RKO (cell line): ENCODE measurements at regions not wholly inside any gene's neighbourhood (a gene's known extent, or its start where the extent isn't known, plus 50 kb on each side); places are given as distances from the start of the nearest gene placed in this dataset.
"Not testable (repeated sequence)": the region's sequence is repeated elsewhere in the genome, so short reads cannot be mapped to it uniquely, and the experiment has no call there.

ENCODE experiments used
- DNase-seq: peaks from one replicate; pipeline ENCODE4 v3.0.0-alpha.2; 2016; ENCODE audit warnings: low spot score

- not testable (repeated sequence) for DNase-seq
Measured at GRCh38 chr6:14569874-14570273, 452.3 kb downstream of the CD83 start.

- DNase-seq = no peak
Measured at GRCh38 chr6:14571001-14571400, 453.4 kb downstream of the CD83 start.

DNA sequence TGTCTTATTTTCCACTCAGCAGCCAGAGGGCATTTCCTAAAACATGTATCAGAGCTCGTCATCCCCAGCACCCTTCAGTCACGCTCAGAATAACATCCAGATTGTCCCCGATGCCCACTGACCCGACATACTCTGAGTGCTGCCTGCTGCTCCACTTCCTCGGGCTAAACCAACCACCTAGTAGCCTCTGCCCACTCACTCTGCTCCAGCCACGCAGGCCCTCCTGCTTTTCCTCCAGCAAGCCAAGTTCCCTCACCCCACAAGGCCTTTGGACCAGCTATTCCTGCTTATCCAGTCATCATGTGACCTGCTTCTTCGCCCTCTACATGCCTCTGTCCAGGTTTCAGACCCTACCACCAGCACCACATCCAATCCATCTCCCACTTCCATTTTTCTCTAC lies 454.2 kb downstream of the CD83 start:
- no peak for DNase-seq

DNA sequence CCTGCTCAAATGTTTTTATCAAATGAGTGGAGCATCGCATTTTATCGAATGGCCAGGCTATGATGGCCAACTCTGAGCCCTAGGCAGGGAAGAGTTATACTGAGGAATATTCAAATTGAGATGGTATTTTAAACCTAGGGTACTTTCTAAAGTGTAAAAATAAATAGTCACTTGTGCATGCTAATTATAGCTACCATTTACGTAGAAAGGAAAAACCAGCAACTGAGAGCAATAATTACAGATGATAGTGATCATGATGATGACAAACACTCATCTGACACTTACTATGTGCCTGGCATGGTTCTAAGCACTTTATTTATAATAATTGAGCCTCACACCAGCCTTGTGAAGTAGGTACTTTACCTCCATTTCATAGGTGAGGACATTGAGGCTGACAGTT lies 455.7 kb downstream of the CD83 start:
- no peak for DNase-seq

DNA sequence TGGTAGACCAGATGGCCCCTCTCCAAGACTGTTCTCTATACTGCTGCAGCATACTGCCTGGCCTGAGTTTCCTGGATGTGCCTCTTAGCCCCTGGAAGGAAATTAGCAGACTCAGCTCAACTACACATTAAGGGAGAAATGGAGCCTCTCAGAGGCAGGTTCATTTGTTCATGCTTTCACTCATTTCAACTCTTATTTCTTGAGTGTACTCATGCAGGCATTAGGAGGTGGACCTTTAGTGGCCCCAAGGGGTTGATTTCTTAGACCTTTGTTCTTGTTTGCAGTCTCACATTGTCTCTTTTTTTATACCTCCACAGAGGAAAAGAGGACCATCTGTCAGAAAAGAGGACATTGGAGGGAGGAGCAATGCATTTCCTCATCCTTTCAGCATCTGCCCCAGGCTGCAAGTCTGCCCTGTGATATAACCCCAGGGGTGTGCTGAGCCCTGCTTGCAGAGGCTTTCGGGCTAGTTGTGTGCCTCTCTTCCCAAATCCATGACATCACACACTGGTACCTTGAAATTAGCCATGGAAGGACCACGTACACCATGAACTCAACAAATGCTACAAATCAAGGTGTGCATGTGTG lies 456.2 kb downstream of the CD83 start:
- DNase-seq = no peak

DNA sequence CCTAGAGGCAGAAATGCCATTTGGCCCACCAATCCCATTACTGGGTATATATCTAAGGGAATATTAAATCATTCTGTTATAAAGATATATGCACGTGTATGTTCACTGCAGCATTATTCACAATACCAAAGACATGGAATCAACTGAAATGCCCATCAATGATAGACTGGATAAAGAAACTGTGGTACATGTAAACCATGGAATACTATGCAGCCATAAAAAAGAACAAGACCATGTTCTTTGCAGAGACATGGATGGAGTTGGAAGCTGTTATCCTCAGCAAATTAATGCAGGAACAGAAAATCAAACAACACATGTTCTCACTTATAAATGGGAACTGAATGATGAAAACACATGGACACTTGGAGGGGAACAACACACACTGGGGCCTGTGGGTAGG lies 458.4 kb downstream of the CD83 start:
- no peak for DNase-seq

DNA sequence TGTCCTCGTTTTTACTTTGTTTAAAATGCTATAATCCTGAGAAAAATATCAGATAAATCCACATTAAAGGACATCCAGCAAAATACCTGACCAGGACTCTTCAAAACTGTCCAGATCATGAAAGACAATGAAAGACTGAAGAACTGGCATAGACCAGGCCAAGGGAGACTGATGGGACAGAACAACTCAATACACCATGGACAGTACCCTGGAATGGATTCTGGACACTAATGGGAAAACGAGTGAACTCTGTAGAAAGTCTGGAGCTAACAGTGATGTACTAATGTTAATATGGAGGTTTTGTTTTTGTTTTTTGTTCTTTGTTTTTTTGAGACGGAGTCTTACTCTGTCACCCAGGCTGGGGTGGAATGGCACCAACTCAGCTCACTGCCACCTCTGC lies 461.4 kb downstream of the CD83 start:
- no peak for DNase-seq

- DNase-seq = no peak
Measured at GRCh38 chr6:14582749-14583148, 465.2 kb downstream of the CD83 start.

GRCh38 chr6:14583826-14584225 lies 466.3 kb downstream of the CD83 start:
- no peak for DNase-seq

DNA sequence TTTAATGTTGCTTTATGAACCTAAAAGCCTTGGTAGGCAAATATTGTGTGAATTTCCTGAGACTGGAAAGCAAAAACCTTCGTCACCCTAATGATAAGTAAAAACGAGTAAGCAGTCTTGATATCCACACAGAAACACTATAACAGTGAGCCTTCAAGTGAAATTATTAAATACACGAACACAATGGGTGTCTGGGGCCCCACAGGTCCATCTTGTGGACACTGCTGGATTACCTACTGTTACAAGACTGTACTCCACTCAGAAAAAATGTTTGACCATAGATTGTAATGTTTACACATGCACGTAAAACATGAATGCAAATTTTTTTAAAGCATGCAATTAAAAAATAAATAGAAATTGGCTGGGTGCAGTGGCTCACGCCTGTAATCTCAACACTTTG lies 466.9 kb downstream of the CD83 start:
- no peak for DNase-seq

- no peak for DNase-seq
Measured at GRCh38 chr6:14585689-14586088, 468.1 kb downstream of the CD83 start.

DNA sequence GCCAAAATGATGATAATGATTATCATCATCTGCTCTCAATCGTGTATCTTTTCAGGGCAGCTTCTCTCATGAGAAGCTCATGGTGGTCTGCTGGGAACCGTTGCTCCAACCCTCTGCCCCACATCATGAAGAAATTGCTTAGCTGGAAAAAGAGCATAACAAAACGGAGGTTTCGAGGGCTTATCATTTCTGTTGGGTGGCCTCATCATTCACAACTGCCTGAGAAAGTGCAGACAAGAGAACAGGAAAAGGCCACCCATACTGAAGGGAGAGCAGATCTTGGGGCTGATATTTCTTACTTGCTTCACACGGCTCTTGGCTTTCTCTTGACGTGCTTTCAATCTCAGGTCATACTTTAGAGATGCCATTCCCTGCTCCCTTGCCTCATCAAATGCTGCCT lies 471.6 kb downstream of the CD83 start:
- DNase-seq = no peak

DNA sequence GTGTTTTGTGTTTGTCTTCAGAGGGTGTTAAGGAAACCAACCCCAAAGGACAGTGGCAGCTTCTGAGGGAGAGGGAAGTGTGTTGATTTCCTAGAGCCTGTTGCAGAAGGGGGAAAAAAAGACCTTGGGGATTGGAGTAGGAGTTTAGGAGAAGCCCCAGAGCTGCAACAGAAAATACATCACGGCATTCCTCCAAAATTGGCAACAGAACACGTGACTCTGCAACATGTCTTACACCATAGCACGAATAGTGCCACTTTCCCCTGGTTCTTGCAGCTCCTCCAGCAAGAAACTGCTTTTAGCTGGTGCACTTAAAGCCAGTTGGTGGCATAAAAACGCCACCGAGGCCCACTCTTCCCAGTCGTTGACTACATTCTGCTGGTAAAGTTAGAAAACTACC lies 473.0 kb downstream of the CD83 start:
- no peak for DNase-seq

- DNase-seq = no peak
Measured at GRCh38 chr6:14591998-14592397, 474.4 kb downstream of the CD83 start.

- no peak for DNase-seq
Measured at GRCh38 chr6:14593286-14593685, 475.7 kb downstream of the CD83 start.

DNA sequence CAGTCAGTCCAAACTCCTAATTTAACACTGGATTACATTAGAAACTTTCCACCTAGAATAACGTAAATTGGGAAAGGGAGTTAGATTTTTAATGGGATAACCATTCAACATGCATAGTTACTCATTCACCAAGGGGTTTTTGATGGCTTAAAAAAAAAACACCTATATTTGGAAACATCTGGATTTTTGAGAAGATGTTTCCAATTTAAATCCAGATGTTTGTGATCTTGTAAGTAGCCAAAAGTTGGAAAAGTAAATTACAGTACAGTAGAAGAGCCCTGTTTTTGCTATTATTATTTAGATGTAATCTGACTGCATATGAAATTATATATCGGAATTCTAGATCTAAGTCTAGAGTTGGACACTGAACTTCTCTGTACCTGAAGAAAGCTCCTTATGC lies 478.2 kb downstream of the CD83 start:
- no peak for DNase-seq

DNA sequence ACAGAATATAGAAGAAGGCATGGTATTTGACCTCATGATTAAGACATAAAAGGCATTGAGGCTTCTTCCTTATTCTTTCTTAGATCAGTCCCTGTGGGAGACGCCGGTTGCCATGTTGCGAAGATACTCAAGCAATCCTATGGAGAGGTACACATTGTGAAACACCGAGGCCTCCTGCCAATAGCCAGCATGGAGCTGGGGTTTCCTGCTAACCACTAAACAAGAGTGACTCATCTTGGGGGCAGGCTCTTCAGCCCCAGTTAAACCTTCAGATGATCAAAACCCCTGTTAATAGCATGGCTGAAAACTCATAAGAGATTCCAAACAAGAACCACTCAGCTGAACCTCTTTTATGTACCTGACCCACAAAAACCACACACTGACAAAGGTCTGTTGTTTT lies 478.8 kb downstream of the CD83 start:
- DNase-seq = peak; percentile 4

DNA sequence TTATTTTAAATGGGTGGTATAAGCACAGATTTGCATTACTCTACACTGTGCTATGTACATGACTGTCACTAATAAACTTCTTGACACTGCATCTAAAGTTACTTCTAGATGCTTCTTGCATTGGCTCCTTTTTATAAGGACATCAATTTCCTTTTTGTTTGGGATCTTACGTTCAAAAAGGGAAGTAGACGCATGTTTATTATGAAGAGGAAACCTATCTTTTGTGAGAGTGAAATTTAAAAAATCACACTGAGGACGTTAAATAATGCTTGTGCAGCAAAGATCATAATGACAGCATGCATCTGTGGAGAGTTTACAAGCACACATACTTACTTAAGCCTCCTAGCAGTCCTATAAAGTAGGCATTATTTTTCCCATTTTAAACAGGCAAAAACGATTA lies 479.5 kb downstream of the CD83 start:
- no peak for DNase-seq

- DNase-seq = no peak
Measured at GRCh38 chr6:14598017-14598864, 480.7 kb downstream of the CD83 start.

GRCh38 chr6:14600306-14600705 lies 482.7 kb downstream of the CD83 start:
- DNase-seq = not testable (repeated sequence)

GRCh38 chr6:14601490-14601889 lies 483.9 kb downstream of the CD83 start:
- no peak for DNase-seq

- no peak for DNase-seq
Measured at GRCh38 chr6:14606353-14606752, 488.8 kb downstream of the CD83 start.

DNA sequence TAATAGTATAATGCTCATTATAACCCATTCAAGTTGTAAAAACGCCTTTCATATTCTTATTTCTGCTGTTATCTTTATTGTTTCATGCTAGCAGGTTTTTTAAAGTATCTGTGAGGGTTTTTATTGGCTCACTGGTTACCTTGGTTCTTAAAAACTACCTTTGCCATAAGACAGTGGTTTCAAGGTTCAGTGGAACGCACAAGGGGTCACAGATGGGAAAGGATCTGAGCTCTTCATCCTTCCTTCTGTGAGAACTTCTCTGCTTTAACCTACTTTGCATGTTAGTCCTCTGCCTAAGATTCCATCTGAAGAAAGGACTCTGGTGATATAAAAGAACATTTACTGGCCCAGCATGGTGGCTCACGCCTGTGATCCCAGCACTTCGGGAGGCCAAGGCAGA lies 492.6 kb downstream of the CD83 start:
- no peak for DNase-seq
